OCI-LY7 (cell line): ENCODE measurements at regions not wholly inside any gene's neighbourhood (a gene's known extent, or its start where the extent isn't known, plus 50 kb on each side); places are given as distances from the start of the nearest gene placed in this dataset.

Experiments
- BruUV-seq: library from RNA; stranded (reverse); fragments of 400-500 nt; replicated peaks from 2 replicates; lab custom pipeline; 2021; lab: Mats Ljungman, UMichigan
- CTCF ChIA-PET: fragments of 300-600 bp; sonication (Branson Sonifier 250); formaldehyde crosslinking; loops from one replicate; lab custom pipeline; 2022; ENCODE audit warnings: antibody characterized with exemption; ENCODE audit not compliant: unreplicated experiment; lab: Charles Lee
- POLR2A ChIA-PET: fragments of 300-600 bp; sonication (Branson Sonifier 250); formaldehyde crosslinking; loops from one replicate; lab custom pipeline; 2022; ENCODE audit warnings: antibody characterized with exemption; lab: Charles Lee
- DNase-seq: peaks from one replicate; pipeline ENCODE4 v3.0.0-alpha.2; 2015; ENCODE audit warnings: low spot score
- H2AFZ ChIP-seq: fragments of 200-600 bp; sonication (generic), shearing (Covaris generic); 2 replicates; pipeline ENCODE4 v1.6.1; 2014; ENCODE audit warnings: mild to moderate bottlenecking, antibody characterized with exemption, low read length, moderate library complexity
- H3K27ac ChIP-seq: fragments of 200-600 bp; sonication (generic); 2 replicates; pipeline ENCODE4 v1.5.1; 2014; ENCODE audit warnings: mixed run types, low read depth, mild to moderate bottlenecking, moderate library complexity, low read length, inconsistent platforms; ENCODE audit not compliant: poor library complexity, severe bottlenecking
- H3K36me3 ChIP-seq: fragments of 200-600 bp; sonication (generic); 2 replicates; pipeline ENCODE4 v1.6.1; 2014; ENCODE audit warnings: mild to moderate bottlenecking, antibody characterized with exemption, low read length, moderate library complexity, mixed read lengths; ENCODE audit not compliant: insufficient read depth
- H3K4me1 ChIP-seq: fragments of 200-600 bp; sonication (generic); 2 replicates; pipeline ENCODE4 v1.5.1; 2014; ENCODE audit warnings: mild to moderate bottlenecking, low read length; ENCODE audit not compliant: insufficient read depth, poor library complexity, severe bottlenecking
- H3K4me2 ChIP-seq: fragments of 200-600 bp; sonication (generic); 2 replicates; pipeline ENCODE4 v1.6.1; 2014; ENCODE audit warnings: mild to moderate bottlenecking, low read length
- H3K4me3 ChIP-seq: fragments of 200-600 bp; sonication (generic); 2 replicates; pipeline ENCODE4 v1.5.1; 2014; ENCODE audit warnings: mild to moderate bottlenecking, low read depth, low read length; ENCODE audit not compliant: poor library complexity, severe bottlenecking
- H3K79me2 ChIP-seq: fragments of 200-600 bp; sonication (generic); 2 replicates; pipeline ENCODE4 v1.6.1; 2016; ENCODE audit warnings: low read depth, mild to moderate bottlenecking, low read length, moderate library complexity, mixed read lengths; ENCODE audit not compliant: insufficient read depth
- H3K9me2 ChIP-seq: fragments of 200-600 bp; sonication (generic); 2 replicates; pipeline ENCODE4 v1.6.1; 2016; ENCODE audit warnings: mild to moderate bottlenecking, low read length, mixed read lengths; ENCODE audit not compliant: insufficient read depth
- H3K9me3 ChIP-seq: fragments of 200-600 bp; sonication (generic); 2 replicates; pipeline ENCODE4 v1.6.1; 2014; ENCODE audit warnings: mild to moderate bottlenecking, mixed run types, low read length, mixed read lengths
- H4K20me1 ChIP-seq: fragments of 200-600 bp; sonication (generic); 2 replicates; pipeline ENCODE4 v1.6.1; 2014; ENCODE audit warnings: mild to moderate bottlenecking, antibody characterized with exemption, low read length, moderate library complexity, mixed read lengths; ENCODE audit not compliant: insufficient read depth
- EZH2phosphoT487 ChIP-seq: fragments of 200-600 bp; sonication (generic); IDR thresholded peaks from 2 replicates; pipeline ENCODE4 v1.6.1; 2018; ENCODE audit warnings: low read depth, borderline replicate concordance, mild to moderate bottlenecking, mixed run types, antibody characterized with exemption, low read length, moderate library complexity, mixed read lengths
- intact Hi-C: fragments of 100-400 bp; cut with micrococcal nuclease; formaldehyde crosslinking; loops from one replicate; pipeline ENCODE4 v1.10.0; 2022; ENCODE audit not compliant: unreplicated experiment
- TF ChIP-seq, protein P1 (sequence below): fragments of 200-600 bp; sonication (generic); conservative IDR thresholded peaks from 2 replicates; pipeline ENCODE4 v1.5.1; 2014; ENCODE audit warnings: mild to moderate bottlenecking, antibody characterized with exemption, low read length, moderate library complexity, mixed read lengths

DNA sequence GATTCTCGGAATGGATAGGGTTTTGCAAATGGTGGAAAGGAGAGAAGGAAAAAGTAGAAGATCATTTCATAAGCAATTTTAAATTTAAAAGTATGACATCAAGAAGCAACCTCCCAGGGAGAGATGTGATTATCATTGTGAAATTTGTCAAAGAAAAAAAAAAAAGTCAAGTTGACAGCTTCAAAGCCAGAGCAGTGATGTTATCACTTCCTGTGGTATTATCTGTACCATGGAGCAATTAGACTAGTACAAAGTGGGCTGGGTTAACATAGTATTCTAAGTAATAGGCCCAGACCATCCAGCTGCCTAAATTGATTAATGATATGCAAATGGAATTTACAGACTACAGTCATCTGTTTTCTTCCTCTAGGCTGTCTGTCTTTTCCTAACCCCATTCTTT, 84.0 kb upstream of the NPY start:
- no peak overlapping the region for H3K4me2 ChIP-seq
- POLR2A ChIA-PET: no interaction called here
- no TSS peak for BruUV-seq
- no peaks in the 10 kb centered on the region for H3K79me2 ChIP-seq
- no peaks in the 10 kb centered on the region for H3K36me3 ChIP-seq
- CTCF ChIA-PET: no interaction called here
- no peaks in the 10 kb centered on the region for H4K20me1 ChIP-seq
- H3K9me2 ChIP-seq: no peaks in the 10 kb centered on the region
- no peak overlapping the region for H2AFZ ChIP-seq
- no peaks in the 10 kb centered on the region for H3K4me1 ChIP-seq
- DNase-seq: no peak
- no peaks in the 10 kb centered on the region for H3K9me3 ChIP-seq
- intact Hi-C loops: no loop called here
- no peak for TF ChIP-seq EZH2phosphoT487
- TF ChIP-seq, protein P1, sequence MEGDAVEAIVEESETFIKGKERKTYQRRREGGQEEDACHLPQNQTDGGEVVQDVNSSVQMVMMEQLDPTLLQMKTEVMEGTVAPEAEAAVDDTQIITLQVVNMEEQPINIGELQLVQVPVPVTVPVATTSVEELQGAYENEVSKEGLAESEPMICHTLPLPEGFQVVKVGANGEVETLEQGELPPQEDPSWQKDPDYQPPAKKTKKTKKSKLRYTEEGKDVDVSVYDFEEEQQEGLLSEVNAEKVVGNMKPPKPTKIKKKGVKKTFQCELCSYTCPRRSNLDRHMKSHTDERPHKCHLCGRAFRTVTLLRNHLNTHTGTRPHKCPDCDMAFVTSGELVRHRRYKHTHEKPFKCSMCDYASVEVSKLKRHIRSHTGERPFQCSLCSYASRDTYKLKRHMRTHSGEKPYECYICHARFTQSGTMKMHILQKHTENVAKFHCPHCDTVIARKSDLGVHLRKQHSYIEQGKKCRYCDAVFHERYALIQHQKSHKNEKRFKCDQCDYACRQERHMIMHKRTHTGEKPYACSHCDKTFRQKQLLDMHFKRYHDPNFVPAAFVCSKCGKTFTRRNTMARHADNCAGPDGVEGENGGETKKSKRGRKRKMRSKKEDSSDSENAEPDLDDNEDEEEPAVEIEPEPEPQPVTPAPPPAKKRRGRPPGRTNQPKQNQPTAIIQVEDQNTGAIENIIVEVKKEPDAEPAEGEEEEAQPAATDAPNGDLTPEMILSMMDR: no peak
- no peak overlapping the region for H3K27ac ChIP-seq
- H3K4me3 ChIP-seq: no peak overlapping the region

DNA sequence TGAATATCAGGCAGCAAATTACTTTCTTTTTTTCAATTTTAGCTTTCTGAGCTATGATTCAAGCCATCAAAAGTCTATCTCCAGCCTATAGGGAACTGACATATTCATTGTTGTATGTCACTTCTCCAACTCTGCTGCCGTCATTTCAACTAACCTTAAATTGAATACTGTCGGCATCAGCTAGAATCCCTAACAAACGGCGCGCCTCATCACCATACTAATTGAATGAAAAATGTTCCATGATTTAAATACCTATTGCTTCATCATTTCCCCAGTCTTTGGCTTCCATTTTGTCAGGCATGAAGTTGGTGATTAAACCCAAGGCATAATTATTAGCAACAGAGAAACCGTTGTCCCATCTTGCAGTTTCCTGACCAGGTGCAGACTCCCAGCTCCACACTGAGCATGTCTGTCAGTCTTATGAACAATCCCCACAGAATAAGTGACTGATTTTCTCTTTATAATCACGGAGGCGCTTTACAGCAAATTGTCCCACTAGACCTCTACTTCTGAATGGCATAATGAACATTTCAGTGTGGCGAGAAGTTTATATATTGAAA, 83.5 kb upstream of the NPY start:
- H3K4me2 ChIP-seq: no peak overlapping the region
- H4K20me1 ChIP-seq: no peaks in the 10 kb centered on the region
- TF ChIP-seq, protein P1: no peak
- no peak for TF ChIP-seq EZH2phosphoT487
- ChIA-PET CTCF (no interaction called here), POLR2A (interaction anchor here (0.9 to 1.0 kb wide), 2 partner anchors 9 kb away, joined by 3 to 4 read pairs; no protein-coding TSS in a partner anchor)
- no peaks in the 10 kb centered on the region for H3K9me2 ChIP-seq
- no peak overlapping the region for H3K27ac ChIP-seq
- H3K4me3 ChIP-seq: no peak overlapping the region
- no peaks in the 10 kb centered on the region for H3K79me2 ChIP-seq
- H2AFZ ChIP-seq: no peak overlapping the region
- no peaks in the 10 kb centered on the region for H3K9me3 ChIP-seq
- BruUV-seq: no TSS peak
- DNase-seq: no peak
- H3K36me3 ChIP-seq: no peaks in the 10 kb centered on the region
- H3K4me1 ChIP-seq: no peaks in the 10 kb centered on the region
- intact Hi-C loops: no loop called here

DNA sequence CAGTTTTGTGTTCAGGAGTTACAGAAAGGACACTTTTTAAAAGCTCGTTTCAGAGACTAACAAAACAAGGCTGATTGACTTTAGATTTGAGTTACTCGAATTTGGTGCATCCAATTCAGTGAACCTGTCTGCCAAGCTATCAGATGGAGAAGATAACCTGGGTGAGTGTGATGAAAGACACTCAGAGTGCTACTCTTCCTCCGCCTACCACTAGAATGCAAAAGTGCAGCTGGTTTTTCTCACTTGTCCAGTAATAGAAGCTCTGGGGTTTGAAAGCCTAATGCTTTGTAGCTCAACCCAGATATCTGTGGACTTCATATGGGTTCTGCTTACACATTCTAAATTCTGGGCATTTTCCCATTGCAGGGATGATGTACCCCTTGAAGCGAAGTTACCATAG, 82.8 kb upstream of the NPY start:
- CTCF ChIA-PET: no interaction called here
- BruUV-seq: no TSS peak
- Histone ChIP-seq H3K4me3 (no peak overlapping the region), H3K36me3 (no peaks in the 10 kb centered on the region), H3K9me2 (no peaks in the 10 kb centered on the region), H3K27ac (no peak overlapping the region), H3K79me2 (no peaks in the 10 kb centered on the region), H2AFZ (no peak overlapping the region), H3K4me2 (no peak overlapping the region), H3K9me3 (no peaks in the 10 kb centered on the region), H4K20me1 (no peaks in the 10 kb centered on the region), H3K4me1 (no peaks in the 10 kb centered on the region)
- DNase-seq: no peak
- TF ChIP-seq EZH2phosphoT487: no peak
- TF ChIP-seq, protein P1: no peak
- intact Hi-C loops: no loop called here
- POLR2A ChIA-PET: interaction anchor here (0.5 to 1.0 kb wide), 4 partner anchors 9 to 214 kb away, joined by 3 to 5 read pairs (median 4); no protein-coding TSS in a partner anchor
